H1 (cell line): ENCODE measurements at regions not wholly inside any gene's neighbourhood (a gene's known extent, or its start where the extent isn't known, plus 50 kb on each side); places are given as distances from the start of the nearest gene placed in this dataset.

Source experiments
- CTCF ChIA-PET: fragments of 300-600 bp; sonication (Branson Sonifier 250); formaldehyde crosslinking; loops from one replicate; lab custom pipeline; 2021; ENCODE audit not compliant: partially characterized antibody; lab: Charles Lee
- POLR2A ChIA-PET: fragments of 300-600 bp; sonication (Branson Sonifier 250); formaldehyde crosslinking; loops from one replicate; lab custom pipeline; 2021; ENCODE audit warnings: inconsistent platforms; ENCODE audit not compliant: partially characterized antibody; lab: Charles Lee
- DNase-seq, 2 experiments: peaks; one replicate each; pipeline versions ENCODE4 v3.0.0 to v3.0.0-alpha.2; 2010 to 2022; ENCODE audit warnings: low spot score in 2 of 2, low read depth in 1 of 2, mixed read lengths in 1 of 2
- FAIRE-seq: peaks from 2 replicates; lab custom pipeline; 2011; peaks lifted over from hg19 to GRCh38; lab: Jason Lieb, UNC
- H2AFZ ChIP-seq: 2 replicates; pipeline ENCODE4 v1.8.1; 2012; ENCODE audit warnings: low read length, inconsistent platforms
- H2AK5ac ChIP-seq: 2 replicates; pipeline ENCODE4 v1.6.1; 2013; ENCODE audit warnings: low read depth, low read length
- H2BK120ac ChIP-seq: replicated peaks from 2 replicates; pipeline ENCODE3; 2013; ENCODE audit warnings: low read depth, low read length, inconsistent platforms
- H2BK12ac ChIP-seq: 2 replicates; pipeline ENCODE4 v1.6.1; 2013; ENCODE audit warnings: low read depth, low read length
- H2BK15ac ChIP-seq: 2 replicates; pipeline ENCODE4 v1.6.1; 2013; ENCODE audit warnings: low read length
- H2BK20ac ChIP-seq: 2 replicates; pipeline ENCODE4 v1.6.1; 2013; ENCODE audit warnings: low read length
- H2BK5ac ChIP-seq: 2 replicates; pipeline ENCODE4 v1.6.1; 2013; ENCODE audit warnings: low read depth, low read length
- H3K14ac ChIP-seq: 2 replicates; pipeline ENCODE4 v1.6.1; 2013; ENCODE audit warnings: inconsistent platforms; ENCODE audit not compliant: insufficient read length
- H3K18ac ChIP-seq: 2 replicates; pipeline ENCODE4 v1.6.1; 2013; ENCODE audit warnings: low read length; ENCODE audit errors: extremely low read depth
- H3K23ac ChIP-seq: 2 replicates; pipeline ENCODE4 v1.6.1; 2013; ENCODE audit warnings: inconsistent platforms; ENCODE audit not compliant: insufficient read length
- H3K23me2 ChIP-seq: 2 replicates; pipeline ENCODE4 v1.6.1; 2013; ENCODE audit warnings: low read depth, low read length
- H3K27ac ChIP-seq: 2 replicates; pipeline ENCODE4 v1.6.1; 2011; ENCODE audit warnings: low read depth, low read length, inconsistent platforms
- H3K27me3 ChIP-seq, 4 experiments: replicated peaks in 1 of 4; 1 replicate in 1 of 4; 2 replicates in 3 of 4; pipeline versions ENCODE4 v1.6.1 to v1.8.1; 2011 to 2013; ENCODE audit warnings: low read length in 3 of 4, mild to moderate bottlenecking in 3 of 4, inconsistent platforms in 2 of 4, mixed read lengths in 2 of 4, moderate library complexity in 1 of 4; ENCODE audit not compliant: control insufficient read depth in 3 of 4, insufficient read depth in 3 of 4; ENCODE audit errors: extremely low read depth in 1 of 4
- H3K36me3 ChIP-seq, 4 experiments: 2 replicates each; pipeline versions ENCODE4 v1.6.1 to v1.8.1; 2011 to 2013; ENCODE audit warnings: mild to moderate bottlenecking in 4 of 4, low read length in 3 of 4, moderate library complexity in 2 of 4, control low read depth in 1 of 4, inconsistent platforms in 1 of 4; ENCODE audit not compliant: insufficient read depth in 4 of 4, control insufficient read depth in 2 of 4
- H3K4ac ChIP-seq: replicated peaks from 2 replicates; pipeline ENCODE3; 2013; ENCODE audit warnings: low read length, low read depth, mixed read lengths, inconsistent platforms; ENCODE audit not compliant: insufficient read length
- H3K4me1 ChIP-seq, 4 experiments: replicated peaks in 1 of 4; 1 replicate in 1 of 4; 2 replicates in 3 of 4; pipeline versions ENCODE4 v1.6.1 to v1.8.1; 2011 to 2013; ENCODE audit warnings: low read length in 3 of 4, inconsistent platforms in 2 of 4, mixed read lengths in 1 of 4; ENCODE audit not compliant: insufficient read depth in 4 of 4, control insufficient read depth in 3 of 4
- H3K4me2 ChIP-seq, 2 experiments: 2 replicates each; pipeline versions ENCODE4 v1.6.1 to v1.8.1; 2011 to 2013; ENCODE audit warnings: low read depth in 2 of 2, low read length in 2 of 2, control low read depth in 1 of 2, inconsistent platforms in 1 of 2, mild to moderate bottlenecking in 1 of 2; ENCODE audit not compliant: insufficient read depth in 1 of 2
- H3K4me3 ChIP-seq, 4 experiments: fragments of 200-600, 300-600 bp in 1 of 4; sonication (generic), shearing (Covaris generic), sonication (Bioruptor Twin) in 1 of 4; 2 replicates each; pipeline versions ENCODE4 v1.5.1 to v1.8.1; 2011 to 2016; ENCODE audit warnings: low read length in 4 of 4, low read depth in 3 of 4, control low read depth in 2 of 4, inconsistent platforms in 2 of 4, mild to moderate bottlenecking in 2 of 4, mixed read lengths in 1 of 4, moderate library complexity in 1 of 4; ENCODE audit not compliant: insufficient read depth in 2 of 4; ENCODE audit errors: extremely low read depth in 1 of 4
- H3K56ac ChIP-seq: replicated peaks from 2 replicates; pipeline ENCODE3; 2013; ENCODE audit warnings: low read depth, mild to moderate bottlenecking, mixed read lengths, low read length, inconsistent platforms; ENCODE audit not compliant: insufficient read length
- H3K79me1 ChIP-seq: 2 replicates; pipeline ENCODE4 v1.6.1; 2013; ENCODE audit warnings: low read depth, low read length, control low read depth
- H3K79me2 ChIP-seq, 2 experiments: 2 replicates each; pipeline versions ENCODE4 v1.6.1 to v1.8.1; 2012 to 2013; ENCODE audit warnings: low read length in 2 of 2, mild to moderate bottlenecking in 2 of 2, inconsistent platforms in 1 of 2; ENCODE audit not compliant: insufficient read depth in 2 of 2, control insufficient read depth in 1 of 2
- H3K9ac ChIP-seq, 4 experiments: replicated peaks in 1 of 4; 1 replicate in 1 of 4; 2 replicates in 3 of 4; pipeline versions ENCODE4 v1.6.1 to v1.8.1; 2011 to 2013; ENCODE audit warnings: low read depth in 3 of 4, low read length in 3 of 4, control low read depth in 2 of 4, mild to moderate bottlenecking in 2 of 4, moderate library complexity in 2 of 4, inconsistent platforms in 1 of 4; ENCODE audit errors: extremely low read depth in 1 of 4
- H3K9me3 ChIP-seq, 2 experiments: 2 replicates each; pipeline versions ENCODE4 v1.6.1 to v1.8.1; 2012 to 2013; ENCODE audit warnings: mild to moderate bottlenecking in 2 of 2, moderate library complexity in 2 of 2, control low read depth in 1 of 2, inconsistent platforms in 1 of 2, low read depth in 1 of 2, low read length in 1 of 2, mixed read lengths in 1 of 2; ENCODE audit not compliant: insufficient read depth in 2 of 2
- H4K20me1 ChIP-seq, 2 experiments: replicated peaks in 1 of 2; 2 replicates each; pipeline versions ENCODE3 to v1.8.1; 2011 to 2013; ENCODE audit warnings: inconsistent platforms in 2 of 2, low read length in 2 of 2, mild to moderate bottlenecking in 1 of 2; ENCODE audit not compliant: insufficient read depth in 2 of 2, control insufficient read depth in 1 of 2
- H4K5ac ChIP-seq: 2 replicates; pipeline ENCODE4 v1.6.1; 2013; ENCODE audit warnings: low read length, low read depth, mixed read lengths, inconsistent platforms; ENCODE audit not compliant: insufficient read length
- H4K8ac ChIP-seq: 2 replicates; pipeline ENCODE4 v1.8.0; 2013; ENCODE audit warnings: mild to moderate bottlenecking, moderate library complexity, low read length, inconsistent platforms; ENCODE audit not compliant: insufficient read depth; ENCODE audit errors: extremely low read depth
- H4K91ac ChIP-seq: replicated peaks from 2 replicates; pipeline ENCODE3; 2013; ENCODE audit warnings: low read length, mixed read lengths, inconsistent platforms; ENCODE audit not compliant: insufficient read length
- CHD1 ChIP-seq: IDR thresholded peaks from 2 replicates; pipeline ENCODE4 v1.6.1; 2012; ENCODE audit warnings: low read depth, low read length, improper control_type of control experiment
- GTF2F1 ChIP-seq: IDR thresholded peaks from 2 replicates; pipeline ENCODE4 v1.6.1; 2012; ENCODE audit warnings: low read depth, low read length, improper control_type of control experiment, borderline replicate concordance
- WGBS, 2 experiments: shearing (Covaris generic) in 1 of 2; methylation state at CpG; one replicate each; pipeline versions ENCODE4 v1.1.6 to v1.1.7; 2013 to 2015; ENCODE audit warnings: low lambda C conversion rate in 2 of 2, mixed read lengths in 2 of 2, inconsistent platforms in 1 of 2, low coverage in 1 of 2, missing lambda C conversion rate in 1 of 2; ENCODE audit not compliant: insufficient replicate concordance in 2 of 2, insufficient coverage in 1 of 2, insufficient read length in 1 of 2; ENCODE audit errors: extremely low coverage in 1 of 2, missing lambda C conversion rate in 1 of 2; 5-methylcytosine and 5-hydroxymethylcytosine counted together

DNA sequence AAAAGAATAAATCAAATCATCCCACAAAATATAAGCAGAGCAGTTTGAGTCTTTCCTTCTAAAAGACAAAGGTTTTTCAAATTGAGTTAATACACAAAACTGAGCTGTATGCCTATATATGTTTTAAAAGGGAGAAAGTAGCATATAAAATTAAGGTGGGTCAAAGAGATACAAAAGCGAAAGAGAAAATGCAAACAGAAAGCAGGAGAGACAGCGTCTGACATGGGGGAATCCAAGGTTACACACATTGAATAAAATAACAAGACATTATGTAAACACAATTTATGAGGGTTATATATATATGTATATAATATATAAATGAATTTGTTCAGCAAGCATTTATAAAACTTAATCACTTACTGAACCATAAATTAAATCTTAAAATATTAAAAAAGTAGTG is 276.1 kb upstream of the LCORL start:
- Histone ChIP-seq H2BK120ac (no peak overlapping the region), H3K14ac (no peak overlapping the region), H3K79me1 (no peaks in the 10 kb centered on the region), H3K56ac (no peak overlapping the region), H4K91ac (no peak overlapping the region), H3K27me3 (no peaks in the 10 kb centered on the region), H2BK20ac (no peak overlapping the region), H2BK12ac (no peak overlapping the region), H3K23ac (no peak overlapping the region), H3K18ac (no peak overlapping the region), H3K27ac (no peak overlapping the region), H3K9me3 (peaks cover 50 to 64% of the 10 kb centered on the region in 2 experiments), H3K4me3 (no peak overlapping the region), H3K79me2 (no peaks in the 10 kb centered on the region), H4K8ac (no peak overlapping the region), H3K4me2 (no peak overlapping the region), H2AK5ac (no peak overlapping the region), H4K20me1 (no peaks in the 10 kb centered on the region), H2BK15ac (no peak overlapping the region), H3K4me1 (no peaks in the 10 kb centered on the region), H4K5ac (no peak overlapping the region), H3K23me2 (no peaks in the 10 kb centered on the region), H3K36me3 (no peaks in the 10 kb centered on the region), H3K9ac (no peak overlapping the region), H3K4ac (no peak overlapping the region), H2AFZ (no peak overlapping the region), H2BK5ac (no peak overlapping the region)
- 78% methylated on average over 2 of the region's 2 CpGs; no CpG with 5 or more reads in 1 of the 2 experiments for WGBS, 2 experiments
- ChIA-PET POLR2A (no interaction called here), CTCF (no interaction called here)
- FAIRE-seq: no peak
- DNase-seq: no peak
- TF ChIP-seq CHD1 (no peak), GTF2F1 (no peak)
